ENCODE measurements at regions not wholly inside any gene's neighbourhood (a gene's known extent, or its start where the extent isn't known, plus 50 kb on each side); places are given as distances from the start of the nearest gene placed in this dataset.
A peak's percentile ranks its signal among the peaks of the same experiment; 100 is the strongest.

DNA sequence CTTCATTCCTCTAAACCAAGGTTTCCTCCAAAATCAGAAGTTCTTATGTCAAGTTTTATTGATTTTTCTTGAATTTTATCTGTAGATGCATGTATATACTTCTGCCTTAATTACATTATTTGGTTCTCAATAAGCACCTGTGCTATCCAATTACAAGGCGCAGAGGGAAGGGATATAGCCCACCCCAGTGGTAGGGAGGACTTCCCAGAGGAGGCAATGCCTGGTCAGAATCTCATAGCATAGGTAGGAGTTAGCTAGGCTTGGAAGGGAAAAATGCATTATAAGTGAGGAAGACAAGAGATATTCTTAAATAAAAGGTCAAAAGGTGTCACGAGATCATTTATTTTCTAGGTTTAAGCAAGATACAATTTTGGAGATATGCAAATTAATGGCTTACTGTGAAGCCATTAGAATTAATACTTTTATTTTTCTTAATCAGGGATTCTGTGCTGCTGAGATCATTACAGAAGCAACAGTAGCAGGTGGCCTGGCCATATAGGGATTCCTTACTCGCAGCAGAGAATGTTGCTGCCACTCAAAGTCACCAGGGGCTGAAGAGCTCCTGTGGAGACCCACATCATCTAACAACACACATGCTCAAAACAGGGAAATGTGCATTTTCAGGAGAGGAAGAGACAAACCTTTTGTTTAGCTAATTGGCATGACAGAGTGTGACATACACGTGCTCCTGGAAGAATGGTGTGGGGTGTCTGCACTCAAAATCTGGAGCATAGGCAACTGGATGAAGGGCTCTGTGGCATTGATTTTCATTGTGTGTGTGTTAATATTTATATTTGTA, 178.3 kb downstream of the ATG4C start:
- Histone ChIP-seq H3K9me3 (no peaks in the 10 kb centered on the region), H3K36me3 (no peaks in the 10 kb centered on the region), H3K27me3 (no peaks in the 10 kb centered on the region), H3K27ac (no peak overlapping the region), H3K4me1 (peaks cover 0 to 7% (median 0%) of the 10 kb centered on the region in 4 donors), H3K4me3 (no peak overlapping the region)
- TF ChIP-seq, protein P1, sequence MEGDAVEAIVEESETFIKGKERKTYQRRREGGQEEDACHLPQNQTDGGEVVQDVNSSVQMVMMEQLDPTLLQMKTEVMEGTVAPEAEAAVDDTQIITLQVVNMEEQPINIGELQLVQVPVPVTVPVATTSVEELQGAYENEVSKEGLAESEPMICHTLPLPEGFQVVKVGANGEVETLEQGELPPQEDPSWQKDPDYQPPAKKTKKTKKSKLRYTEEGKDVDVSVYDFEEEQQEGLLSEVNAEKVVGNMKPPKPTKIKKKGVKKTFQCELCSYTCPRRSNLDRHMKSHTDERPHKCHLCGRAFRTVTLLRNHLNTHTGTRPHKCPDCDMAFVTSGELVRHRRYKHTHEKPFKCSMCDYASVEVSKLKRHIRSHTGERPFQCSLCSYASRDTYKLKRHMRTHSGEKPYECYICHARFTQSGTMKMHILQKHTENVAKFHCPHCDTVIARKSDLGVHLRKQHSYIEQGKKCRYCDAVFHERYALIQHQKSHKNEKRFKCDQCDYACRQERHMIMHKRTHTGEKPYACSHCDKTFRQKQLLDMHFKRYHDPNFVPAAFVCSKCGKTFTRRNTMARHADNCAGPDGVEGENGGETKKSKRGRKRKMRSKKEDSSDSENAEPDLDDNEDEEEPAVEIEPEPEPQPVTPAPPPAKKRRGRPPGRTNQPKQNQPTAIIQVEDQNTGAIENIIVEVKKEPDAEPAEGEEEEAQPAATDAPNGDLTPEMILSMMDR (IDR thresholded peaks at IDR 0.05), result no peak
- TF ChIP-seq POLR2A (IDR thresholded peaks at IDR 0.05), result no peak
- DNase-seq, result no peak

DNA sequence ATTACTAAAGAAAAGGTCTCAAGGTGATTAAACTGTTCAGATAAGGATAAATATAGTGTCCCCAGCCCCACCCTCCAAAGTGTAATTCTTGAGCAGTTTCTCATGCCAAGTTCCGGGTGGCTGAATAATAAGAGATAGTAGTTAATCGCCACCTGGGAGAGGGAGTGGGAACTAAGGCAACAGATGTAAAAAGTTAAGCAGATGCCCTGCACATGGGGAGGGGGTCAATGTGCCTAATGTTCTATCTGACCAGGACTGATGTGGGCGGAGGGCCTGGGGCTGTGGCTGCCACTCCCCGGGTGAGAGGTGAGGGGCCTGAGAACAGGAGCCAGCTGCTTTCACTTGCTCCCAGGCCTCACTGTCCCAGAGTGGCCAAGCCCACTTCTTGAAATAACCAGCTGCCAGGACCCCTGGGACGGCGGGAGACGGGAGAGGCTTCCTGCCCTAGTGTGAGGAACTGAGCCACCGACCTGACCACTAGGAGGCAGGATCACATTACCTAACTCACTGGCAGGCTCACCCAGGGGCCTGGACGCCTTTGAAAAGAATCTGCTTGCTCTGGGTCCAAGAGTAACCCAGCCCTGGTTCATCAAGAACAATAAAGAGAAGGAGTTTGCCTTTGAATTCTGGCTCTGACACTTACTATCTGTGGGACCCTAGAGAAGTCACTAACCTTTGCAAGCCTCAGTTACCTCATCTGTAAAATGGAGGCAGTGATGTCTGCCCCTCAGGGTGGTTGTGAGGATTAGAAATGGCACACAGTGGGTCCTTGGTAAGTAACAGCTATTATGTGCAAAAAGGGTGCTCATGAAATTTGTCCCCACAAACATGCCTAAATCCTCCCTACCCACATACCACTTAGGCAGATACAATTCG, 179.2 kb downstream of the ATG4C start:
- Histone ChIP-seq H3K4me3 (no peak overlapping the region), H3K27ac (peak overlapping the region in 3 of 4 donors; percentile 55 to 90 (median 81)), H3K36me3 (no peaks in the 10 kb centered on the region), H3K9me3 (no peaks in the 10 kb centered on the region), H3K27me3 (no peaks in the 10 kb centered on the region), H3K4me1 (peaks cover 0 to 7% (median 0%) of the 10 kb centered on the region in 4 donors)
- no peak for TF ChIP-seq POLR2A (IDR thresholded peaks at IDR 0.05)
- TF ChIP-seq, protein P1 (IDR thresholded peaks at IDR 0.05), result peak in 4 of 6 experiments; percentile 34 to 73 (median 68)
- peak in 2 of 3 donors; percentile 71 to 76 for DNase-seq

DNA sequence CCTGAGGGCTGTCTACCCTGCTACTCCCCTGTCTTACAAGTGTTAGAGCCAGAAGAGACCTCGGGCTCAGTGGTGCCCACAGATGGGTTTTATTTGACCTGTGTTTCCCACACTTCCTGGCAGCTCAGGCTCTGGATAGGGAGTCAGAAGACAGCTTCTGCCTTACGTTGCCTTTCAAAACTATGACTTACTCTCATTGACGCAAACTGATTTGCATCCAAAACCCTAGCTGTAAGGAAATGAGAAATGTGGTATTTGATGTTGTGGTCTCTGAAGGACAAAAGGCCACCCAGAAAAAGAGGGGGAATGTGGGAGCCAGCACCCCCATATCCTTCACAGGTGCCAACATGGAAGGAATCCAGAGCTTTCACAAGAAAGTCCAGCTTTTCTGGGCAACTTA, 180.2 kb downstream of the ATG4C start:
- no peak for DNase-seq
- no peak for TF ChIP-seq POLR2A (IDR thresholded peaks at IDR 0.05)
- TF ChIP-seq, protein P1 (IDR thresholded peaks at IDR 0.05), result no peak

DNA sequence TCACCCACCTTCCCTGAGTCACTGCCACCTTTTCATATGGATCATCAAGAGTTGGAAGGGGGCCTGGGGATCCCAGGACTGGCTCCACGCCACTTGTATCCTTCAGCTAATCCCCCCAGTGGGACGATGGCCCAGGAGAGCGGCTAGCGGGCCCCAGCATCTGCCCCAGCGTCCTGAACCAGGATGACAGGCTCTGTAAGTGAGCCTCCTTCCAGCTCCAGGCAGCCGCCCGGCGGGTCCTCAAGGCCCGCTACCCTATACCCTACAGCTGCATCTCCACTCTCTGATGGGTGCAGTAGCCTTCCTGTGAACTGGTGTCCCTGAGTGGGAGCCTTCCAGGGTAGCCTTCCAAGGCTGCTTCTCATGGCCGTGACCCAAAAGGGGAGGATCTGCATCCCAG, 183.1 kb downstream of the ATG4C start:
- Histone ChIP-seq H3K27me3 (no peaks in the 10 kb centered on the region), H3K9me3 (no peaks in the 10 kb centered on the region), H3K27ac (no peak overlapping the region), H3K4me1 (peaks cover 0 to 7% (median 0%) of the 10 kb centered on the region in 4 donors), H3K4me3 (no peak overlapping the region), H3K36me3 (no peaks in the 10 kb centered on the region)
- DNase-seq, result no peak
- TF ChIP-seq, protein P1 (IDR thresholded peaks at IDR 0.05), result no peak
- no peak for TF ChIP-seq POLR2A (IDR thresholded peaks at IDR 0.05)

More for the DNA sequence above, 180.2 kb downstream of the ATG4C start:
- Histone ChIP-seq H3K9me3 (no peaks in the 10 kb centered on the region), H3K4me3 (no peak overlapping the region), H3K27me3 (no peaks in the 10 kb centered on the region), H3K4me1 (peaks cover 0 to 7% (median 0%) of the 10 kb centered on the region in 4 donors), H3K27ac (no peak overlapping the region), H3K36me3 (no peaks in the 10 kb centered on the region)

DNA sequence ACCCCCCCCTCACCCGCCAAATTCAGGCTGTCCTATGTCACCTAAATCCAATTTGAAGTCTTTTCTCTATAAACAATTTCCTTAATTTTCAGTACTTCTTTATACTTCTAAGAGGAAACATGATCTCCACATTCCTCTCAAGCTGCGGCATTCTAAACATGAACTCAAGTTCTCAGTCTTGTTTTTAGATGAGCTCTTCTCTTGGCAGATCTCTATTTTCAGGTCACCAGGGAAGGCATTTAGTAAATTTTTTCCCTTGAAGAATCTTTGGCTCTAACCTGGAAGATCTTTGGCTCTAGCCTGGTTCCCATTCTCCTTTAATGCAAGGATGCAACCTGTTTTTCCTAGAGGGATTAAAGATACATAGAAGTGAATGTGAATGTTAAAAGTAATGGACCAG, 193.4 kb downstream of the ATG4C start:
- DNase-seq, result no peak
- Histone ChIP-seq H3K27me3 (no peaks in the 10 kb centered on the region), H3K4me3 (no peak overlapping the region), H3K4me1 (no peaks in the 10 kb centered on the region), H3K9me3 (no peaks in the 10 kb centered on the region), H3K36me3 (no peaks in the 10 kb centered on the region), H3K27ac (no peak overlapping the region)
- TF ChIP-seq POLR2A (IDR thresholded peaks at IDR 0.05), result no peak
- TF ChIP-seq, protein P1 (IDR thresholded peaks at IDR 0.05), result no peak
